Keratinocyte (primary cell): ENCODE measurements at regions not wholly inside any gene's neighbourhood (a gene's known extent, or its start where the extent isn't known, plus 50 kb on each side); places are given as distances from the start of the nearest gene placed in this dataset.

Experiments used
- EZH2 ChIP-seq: IDR thresholded peaks from one replicate; pipeline ENCODE4 v1.6.1; 2012; ENCODE audit warnings: inconsistent platforms, mild to moderate bottlenecking, low read length, moderate library complexity
- TF ChIP-seq, protein P1 (sequence below), 3 experiments: IDR thresholded peaks in 1 of 3; conservative IDR thresholded peaks in 1 of 3; optimal IDR thresholded peaks in 1 of 3; 2 replicates in 2 of 3; 3 replicates in 1 of 3; pipeline versions ENCODE3 to v1.5.1; 2011; ENCODE audit warnings: low read length in 3 of 3, mild to moderate bottlenecking in 3 of 3, moderate library complexity in 2 of 3, control low read depth in 1 of 3, inconsistent platforms in 1 of 3; ENCODE audit not compliant: insufficient read depth in 2 of 3; ENCODE audit errors: extremely low read depth in 1 of 3

DNA sequence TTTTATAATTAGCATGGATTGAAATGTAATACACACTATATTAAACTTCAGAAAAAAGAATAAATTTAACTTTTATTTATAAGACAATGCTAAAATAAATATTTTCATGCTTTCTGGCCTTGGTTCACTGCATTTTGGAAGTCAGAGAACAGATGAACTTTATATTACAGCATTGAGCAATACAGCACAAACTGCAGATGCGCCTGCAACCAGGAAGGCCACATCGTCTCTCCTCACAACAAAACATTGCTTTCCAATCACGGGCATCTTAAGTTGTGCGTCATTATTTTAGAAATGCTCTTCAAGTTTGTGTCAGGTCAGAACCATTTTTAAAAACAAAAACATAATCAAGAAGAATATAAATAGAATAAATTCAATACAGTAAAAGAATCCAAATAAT lies 89.3 kb upstream of the CEP126 start:
- TF ChIP-seq, protein P1, sequence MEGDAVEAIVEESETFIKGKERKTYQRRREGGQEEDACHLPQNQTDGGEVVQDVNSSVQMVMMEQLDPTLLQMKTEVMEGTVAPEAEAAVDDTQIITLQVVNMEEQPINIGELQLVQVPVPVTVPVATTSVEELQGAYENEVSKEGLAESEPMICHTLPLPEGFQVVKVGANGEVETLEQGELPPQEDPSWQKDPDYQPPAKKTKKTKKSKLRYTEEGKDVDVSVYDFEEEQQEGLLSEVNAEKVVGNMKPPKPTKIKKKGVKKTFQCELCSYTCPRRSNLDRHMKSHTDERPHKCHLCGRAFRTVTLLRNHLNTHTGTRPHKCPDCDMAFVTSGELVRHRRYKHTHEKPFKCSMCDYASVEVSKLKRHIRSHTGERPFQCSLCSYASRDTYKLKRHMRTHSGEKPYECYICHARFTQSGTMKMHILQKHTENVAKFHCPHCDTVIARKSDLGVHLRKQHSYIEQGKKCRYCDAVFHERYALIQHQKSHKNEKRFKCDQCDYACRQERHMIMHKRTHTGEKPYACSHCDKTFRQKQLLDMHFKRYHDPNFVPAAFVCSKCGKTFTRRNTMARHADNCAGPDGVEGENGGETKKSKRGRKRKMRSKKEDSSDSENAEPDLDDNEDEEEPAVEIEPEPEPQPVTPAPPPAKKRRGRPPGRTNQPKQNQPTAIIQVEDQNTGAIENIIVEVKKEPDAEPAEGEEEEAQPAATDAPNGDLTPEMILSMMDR (optimal IDR thresholded peaks at IDR 0.05 in 1 of 3, IDR thresholded peaks at IDR 0.05 in 1 of 3, conservative IDR thresholded peaks at IDR 0.05 in 1 of 3; ENCODE audit: extremely low read depth in 1 of 3, insufficient read depth in 2 of 3, low read length in 3 of 3) = no peak
- TF ChIP-seq EZH2 = no peak
